SJCRH30 (cell line): ENCODE measurements at regions not wholly inside any gene's neighbourhood (a gene's known extent, or its start where the extent isn't known, plus 50 kb on each side); places are given as distances from the start of the nearest gene placed in this dataset.
A peak's percentile ranks its signal among the peaks of the same experiment; 100 is the strongest.
"Not testable (repeated sequence)": the region's sequence is repeated elsewhere in the genome, so short reads cannot be mapped to it uniquely, and the experiment has no call there.

Experiments
- DNase-seq, 2 experiments: peaks; one replicate each; pipeline ENCODE4 v3.0.0-alpha.2; 2015 to 2020
- H3K27ac ChIP-seq: fragments of 250-450 bp; sonication (Bioruptor Pico); 2 replicates; pipeline ENCODE4 v1.5.1; 2020; ENCODE audit warnings: mild to moderate bottlenecking, moderate library complexity
- H3K27me3 ChIP-seq: fragments of 250-450 bp; sonication (Bioruptor Pico); 2 replicates; pipeline ENCODE4 v1.5.1; 2020; ENCODE audit warnings: mild to moderate bottlenecking, moderate library complexity
- H3K36me3 ChIP-seq: fragments of 250-450 bp; sonication (Bioruptor Pico); 2 replicates; pipeline ENCODE4 v1.5.1; 2020; ENCODE audit warnings: mild to moderate bottlenecking, moderate library complexity
- H3K4me1 ChIP-seq: fragments of 250-450 bp; sonication (Bioruptor Pico); 2 replicates; pipeline ENCODE4 v1.5.1; 2020; ENCODE audit warnings: mild to moderate bottlenecking, moderate library complexity
- H3K4me3 ChIP-seq: fragments of 250-450 bp; sonication (Bioruptor Pico); 2 replicates; pipeline ENCODE4 v1.5.1; 2020; ENCODE audit warnings: mild to moderate bottlenecking, moderate library complexity
- H3K9me3 ChIP-seq: fragments of 250-450 bp; sonication (Bioruptor Pico); replicated peaks from 2 replicates; pipeline ENCODE4 v1.5.1; 2020; ENCODE audit warnings: mild to moderate bottlenecking, moderate library complexity

DNA sequence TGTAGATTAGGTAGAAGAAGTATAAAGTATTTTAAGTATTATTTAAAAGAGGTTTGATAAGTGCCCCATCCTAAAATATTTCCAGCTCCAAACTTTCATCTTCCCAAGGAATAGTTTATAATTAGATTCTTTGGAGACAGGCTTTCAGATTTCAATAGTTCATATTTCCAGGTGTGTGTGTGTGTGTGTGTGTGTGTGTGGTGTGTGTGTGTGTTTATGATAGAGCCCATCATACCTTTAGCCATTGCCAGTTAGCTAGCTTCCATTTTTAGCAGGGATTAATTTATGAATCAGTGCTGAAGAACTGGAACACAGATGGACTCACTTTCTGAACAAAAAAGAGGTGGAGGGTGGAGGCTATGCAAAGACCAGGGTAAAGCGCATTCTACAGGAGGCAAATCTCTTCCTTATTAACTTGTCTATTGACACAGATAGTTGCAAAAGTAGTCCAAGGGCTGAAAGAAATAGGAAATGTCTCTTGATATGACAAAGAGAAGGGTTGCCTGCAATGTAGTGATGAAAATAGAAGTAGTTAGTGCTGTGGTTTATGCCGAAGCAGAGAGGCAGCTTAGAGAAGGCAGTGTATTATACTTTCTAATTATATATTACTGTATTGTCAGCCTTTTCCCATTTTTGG, 301.1 kb downstream of the MAN2A1 start:
- H3K27me3 ChIP-seq: no peaks in the 10 kb centered on the region
- no peak for DNase-seq
- no peak overlapping the region for H3K27ac ChIP-seq
- no peaks in the 10 kb centered on the region; the same call in 1 of the 2 replicates for H3K36me3 ChIP-seq
- H3K4me1 ChIP-seq: no peaks in the 10 kb centered on the region
- H3K4me3 ChIP-seq: no peak overlapping the region
- no peaks in the 10 kb centered on the region for H3K9me3 ChIP-seq

GRCh38 chr5:109992264-109992915, 302.7 kb downstream of the MAN2A1 start:
- Histone ChIP-seq H3K4me1 (no peaks in the 10 kb centered on the region), H3K4me3 (no peak overlapping the region), H3K27ac (no peak overlapping the region), H3K9me3 (no peaks in the 10 kb centered on the region), H3K36me3 (no peaks in the 10 kb centered on the region; the same call in 1 of the 2 replicates), H3K27me3 (no peaks in the 10 kb centered on the region)
- no peak for DNase-seq

GRCh38 chr5:109994135-109994534, 304.4 kb downstream of the MAN2A1 start:
- no peak overlapping the region for H3K4me3 ChIP-seq
- H3K27me3 ChIP-seq: no peaks in the 10 kb centered on the region
- no peaks in the 10 kb centered on the region for H3K4me1 ChIP-seq
- no peaks in the 10 kb centered on the region for H3K9me3 ChIP-seq
- no peaks in the 10 kb centered on the region; the same call in 1 of the 2 replicates for H3K36me3 ChIP-seq
- DNase-seq: no peak
- no peak overlapping the region for H3K27ac ChIP-seq

DNA sequence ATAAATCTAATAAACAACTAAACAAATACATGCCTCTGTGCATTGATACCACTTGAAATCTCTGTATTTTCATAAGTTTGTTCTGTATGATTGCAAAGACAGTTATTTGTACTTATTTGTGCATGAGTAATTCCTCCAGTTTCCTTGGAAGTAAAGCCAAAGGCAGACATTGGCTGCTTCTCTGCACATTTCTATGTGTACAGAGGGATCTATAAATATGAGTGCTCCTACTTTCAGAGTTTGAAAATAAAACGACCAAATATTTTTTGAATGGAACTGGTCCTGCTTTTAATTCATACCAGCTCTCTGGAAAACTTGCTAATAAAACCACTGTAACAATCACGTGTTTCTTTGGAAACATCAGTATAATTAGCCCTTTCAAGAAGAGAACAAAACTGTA, 306.5 kb downstream of the MAN2A1 start:
- DNase-seq: no peak
- H3K4me3 ChIP-seq: no peak overlapping the region
- no peaks in the 10 kb centered on the region for H3K27me3 ChIP-seq
- no peaks in the 10 kb centered on the region; the same call in 1 of the 2 replicates for H3K36me3 ChIP-seq
- no peaks in the 10 kb centered on the region for H3K4me1 ChIP-seq
- no peaks in the 10 kb centered on the region for H3K9me3 ChIP-seq
- H3K27ac ChIP-seq: no peak overlapping the region

DNA sequence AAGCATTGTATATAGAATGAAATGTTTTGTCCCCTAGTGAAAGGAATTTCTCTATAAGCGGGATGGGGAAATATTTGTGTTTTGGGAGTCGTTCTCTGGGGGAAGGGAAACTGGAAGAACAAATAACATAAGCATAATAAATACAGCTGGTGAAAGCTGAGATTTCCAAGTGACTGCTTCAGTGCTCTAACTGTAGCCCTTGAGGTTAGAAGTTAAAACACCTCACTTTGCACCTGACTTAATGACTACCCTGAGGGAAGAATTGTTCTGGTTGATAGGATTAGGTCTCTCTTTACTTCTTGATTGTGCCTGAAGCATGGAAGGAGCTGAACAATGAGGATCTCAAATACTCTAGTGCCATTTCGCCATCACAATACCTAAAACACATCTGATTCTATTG, 307.4 kb downstream of the MAN2A1 start:
- no peaks in the 10 kb centered on the region for H3K9me3 ChIP-seq
- no peak overlapping the region for H3K27ac ChIP-seq
- H3K27me3 ChIP-seq: no peaks in the 10 kb centered on the region
- H3K4me3 ChIP-seq: no peak overlapping the region
- H3K36me3 ChIP-seq: no peaks in the 10 kb centered on the region; the same call in 1 of the 2 replicates
- no peak for DNase-seq
- H3K4me1 ChIP-seq: no peaks in the 10 kb centered on the region

DNA sequence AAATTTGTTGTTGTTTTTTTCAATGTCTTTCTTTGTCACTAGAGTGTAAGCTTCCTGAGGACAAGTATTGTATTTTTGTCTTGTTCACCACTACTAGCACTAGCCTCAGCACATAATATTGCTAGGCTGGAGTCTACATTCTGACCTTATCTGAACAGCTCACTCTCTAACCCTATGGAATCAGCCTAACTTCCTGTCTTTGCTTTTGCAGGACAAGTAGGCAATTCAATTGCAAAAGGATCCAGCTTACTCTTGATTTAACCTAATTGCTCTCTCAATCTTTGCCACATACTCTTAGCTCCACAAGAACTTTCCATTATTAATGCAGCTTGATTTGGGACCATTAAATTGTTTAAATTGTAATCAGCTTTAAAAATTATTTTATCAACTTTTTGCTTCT, 308.5 kb downstream of the MAN2A1 start:
- no peaks in the 10 kb centered on the region for H3K27me3 ChIP-seq
- no peaks in the 10 kb centered on the region for H3K9me3 ChIP-seq
- H3K4me1 ChIP-seq: no peaks in the 10 kb centered on the region
- H3K36me3 ChIP-seq: no peaks in the 10 kb centered on the region; the same call in 1 of the 2 replicates
- no peak for DNase-seq
- H3K27ac ChIP-seq: no peak overlapping the region
- H3K4me3 ChIP-seq: no peak overlapping the region

DNA sequence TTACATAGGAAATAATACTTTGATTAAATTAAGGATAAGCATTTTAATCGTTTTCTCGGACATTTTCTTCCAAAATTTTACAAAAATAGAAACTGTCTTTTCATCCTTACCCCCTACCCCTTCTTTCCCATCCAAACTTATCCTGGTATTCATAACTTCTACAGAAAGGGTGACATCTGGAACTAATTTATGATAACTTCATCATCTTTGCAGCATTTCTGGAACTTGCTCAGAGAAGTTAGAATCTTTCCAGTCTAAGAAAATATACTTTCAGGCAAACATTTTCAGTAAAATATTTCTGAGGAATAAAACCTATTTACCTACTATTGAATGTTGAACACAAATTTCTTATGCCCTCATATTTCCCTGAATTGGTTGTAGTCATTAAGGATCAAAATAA, 309.0 kb downstream of the MAN2A1 start:
- H3K9me3 ChIP-seq: no peaks in the 10 kb centered on the region
- no peak overlapping the region for H3K4me3 ChIP-seq
- H3K4me1 ChIP-seq: no peaks in the 10 kb centered on the region
- DNase-seq: no peak
- no peaks in the 10 kb centered on the region for H3K27me3 ChIP-seq
- no peak overlapping the region for H3K27ac ChIP-seq
- no peaks in the 10 kb centered on the region; the same call in 1 of the 2 replicates for H3K36me3 ChIP-seq

DNA sequence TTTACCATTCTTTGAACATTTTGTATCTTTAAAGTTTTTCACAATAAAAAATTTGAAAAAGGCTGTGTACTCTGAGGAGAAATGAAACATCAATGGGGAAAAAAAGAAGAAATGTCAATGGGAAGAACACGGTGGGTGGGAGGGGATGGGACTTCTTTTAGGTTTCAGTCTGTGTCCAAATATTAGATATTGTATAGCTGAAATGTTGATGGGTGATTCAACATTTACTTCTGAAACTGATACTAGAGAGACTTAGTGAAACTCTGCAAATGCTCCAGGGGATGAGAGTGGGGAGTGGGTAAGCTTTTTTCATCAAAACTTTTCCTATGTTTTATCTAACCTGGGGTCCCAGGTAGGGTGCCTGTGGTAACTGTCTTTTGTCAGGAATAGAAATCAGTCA, 311.9 kb downstream of the MAN2A1 start:
- H3K27me3 ChIP-seq: no peaks in the 10 kb centered on the region
- no peak for DNase-seq
- no peaks in the 10 kb centered on the region for H3K36me3 ChIP-seq
- no peaks in the 10 kb centered on the region for H3K4me1 ChIP-seq
- H3K27ac ChIP-seq: no peak overlapping the region
- no peak overlapping the region for H3K4me3 ChIP-seq
- H3K9me3 ChIP-seq: no peaks in the 10 kb centered on the region

- no peak for DNase-seq
- no peak overlapping the region for H3K27ac ChIP-seq
- H3K27me3 ChIP-seq: no peaks in the 10 kb centered on the region
- no peaks in the 10 kb centered on the region; the same call in 1 of the 2 replicates for H3K9me3 ChIP-seq
- H3K4me1 ChIP-seq: no peaks in the 10 kb centered on the region
- H3K4me3 ChIP-seq: no peak overlapping the region
- H3K36me3 ChIP-seq: no peaks in the 10 kb centered on the region
These were observed 312.9 kb downstream of the MAN2A1 start for GRCh38 chr5:110002652-110003051.

DNA sequence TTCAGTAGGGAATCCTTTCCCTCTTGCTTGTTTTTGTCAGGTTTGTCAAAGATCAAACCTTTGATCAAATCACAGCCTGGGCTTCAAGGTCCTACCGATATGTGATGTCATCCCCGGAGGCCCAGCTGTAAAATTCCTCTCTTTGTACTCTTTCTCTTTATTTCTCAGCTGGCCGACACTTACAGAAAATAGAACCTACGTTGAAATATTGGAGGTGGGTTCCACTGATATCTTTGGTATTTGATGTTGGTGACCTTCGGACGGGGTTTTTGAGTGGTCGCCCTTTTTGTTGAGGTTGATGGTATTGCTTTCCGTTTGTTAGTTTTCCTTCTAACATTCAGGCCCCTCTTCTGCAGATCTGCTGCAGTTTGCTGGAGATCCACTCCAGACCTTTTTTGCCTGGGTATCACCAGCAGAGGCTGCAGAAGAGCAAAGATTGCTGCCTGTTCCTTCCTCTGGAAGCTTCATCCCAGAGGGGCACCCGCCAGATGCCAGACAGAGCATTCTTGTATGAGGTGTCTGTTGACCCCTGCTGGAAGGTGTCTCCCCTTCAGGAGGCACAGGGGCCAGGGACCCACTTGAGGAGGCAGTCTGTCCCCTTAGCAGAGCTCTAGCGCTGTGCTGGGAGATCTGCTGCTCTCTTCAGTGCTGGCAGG, 316.3 kb downstream of the MAN2A1 start:
- not testable (repeated sequence) for H3K36me3 ChIP-seq, H3K4me1 ChIP-seq, H3K27me3 ChIP-seq, H3K27ac ChIP-seq, H3K4me3 ChIP-seq, H3K9me3 ChIP-seq
- peak in 1 of 2 experiments; percentile 8 for DNase-seq

DNA sequence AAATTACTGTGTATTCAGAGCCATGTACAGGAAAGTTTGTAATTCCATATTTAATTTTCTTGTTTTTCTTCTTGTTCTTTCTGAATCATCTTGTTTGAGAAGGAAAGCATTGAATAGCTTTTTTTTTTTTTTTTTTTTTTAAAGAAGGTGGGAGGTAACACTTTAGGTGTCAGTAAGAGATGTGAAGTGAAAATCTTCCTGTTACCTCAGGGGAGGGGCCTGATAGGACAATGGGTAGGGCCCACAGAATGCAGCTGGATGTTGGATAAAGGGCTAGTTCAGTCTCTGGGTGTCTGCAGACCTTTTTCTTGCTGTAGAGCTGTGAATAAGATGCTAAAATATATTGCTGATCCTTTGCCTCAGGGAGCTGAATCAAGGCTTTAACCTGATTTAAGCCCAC, 317.4 kb downstream of the MAN2A1 start:
- H3K9me3 ChIP-seq: no peaks in the 10 kb centered on the region; the same call in 1 of the 2 replicates
- H3K4me1 ChIP-seq: no peaks in the 10 kb centered on the region
- no peak overlapping the region for H3K4me3 ChIP-seq
- H3K27ac ChIP-seq: no peak overlapping the region
- no peaks in the 10 kb centered on the region; the same call in 1 of the 2 replicates for H3K27me3 ChIP-seq
- DNase-seq: no peak
- no peaks in the 10 kb centered on the region for H3K36me3 ChIP-seq

GRCh38 chr5:110008131-110008530, 318.4 kb downstream of the MAN2A1 start:
- no peak for DNase-seq
- H3K36me3 ChIP-seq: no peaks in the 10 kb centered on the region
- no peak overlapping the region for H3K4me3 ChIP-seq
- H3K27me3 ChIP-seq: no peaks in the 10 kb centered on the region; the same call in 1 of the 2 replicates
- H3K27ac ChIP-seq: no peak overlapping the region
- H3K9me3 ChIP-seq: no peaks in the 10 kb centered on the region; the same call in 1 of the 2 replicates
- no peaks in the 10 kb centered on the region for H3K4me1 ChIP-seq

GRCh38 chr5:110012145-110012544, 322.4 kb downstream of the MAN2A1 start:
- DNase-seq: no peak
- no peaks in the 10 kb centered on the region; the same call in 1 of the 2 replicates for H3K27me3 ChIP-seq
- peaks cover 7% of the 10 kb centered on the region for H3K9me3 ChIP-seq
- H3K27ac ChIP-seq: no peak overlapping the region
- no peaks in the 10 kb centered on the region for H3K4me1 ChIP-seq
- H3K4me3 ChIP-seq: no peak overlapping the region
- H3K36me3 ChIP-seq: no peaks in the 10 kb centered on the region

DNA sequence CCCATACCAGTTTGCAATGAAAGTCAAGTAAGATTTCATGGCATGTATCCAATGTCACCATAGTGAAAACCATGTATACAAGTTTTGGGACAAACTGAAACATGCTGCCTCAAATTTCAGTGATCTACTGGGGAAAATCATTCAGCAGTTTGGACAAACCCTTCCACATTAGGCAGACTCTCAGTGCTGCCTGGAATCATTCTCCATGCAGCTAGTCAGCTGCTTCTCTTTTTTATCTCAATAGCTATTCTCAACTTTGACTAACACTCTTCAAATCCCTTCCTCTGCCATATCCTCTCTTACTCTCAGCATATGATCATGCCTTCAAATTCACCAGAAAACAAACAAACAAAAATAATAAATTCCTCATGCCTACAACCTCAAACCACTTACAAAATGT, 323.3 kb downstream of the MAN2A1 start:
- H3K27ac ChIP-seq: no peak overlapping the region

GRCh38 chr5:110017854-110018253, 328.1 kb downstream of the MAN2A1 start:
- DNase-seq: no peak
- Histone ChIP-seq H3K27me3 (no peaks in the 10 kb centered on the region), H3K4me1 (no peaks in the 10 kb centered on the region), H3K9me3 (peaks cover 9% of the 10 kb centered on the region; the same call in 1 of the 2 replicates), H3K27ac (no peak overlapping the region), H3K36me3 (no peaks in the 10 kb centered on the region), H3K4me3 (no peak overlapping the region)

More for the DNA sequence above, 323.3 kb downstream of the MAN2A1 start:
- no peaks in the 10 kb centered on the region for H3K36me3 ChIP-seq
- H3K4me3 ChIP-seq: no peak overlapping the region
- no peaks in the 10 kb centered on the region; the same call in 1 of the 2 replicates for H3K27me3 ChIP-seq
- DNase-seq: no peak
- H3K9me3 ChIP-seq: peaks cover 7% of the 10 kb centered on the region
- no peaks in the 10 kb centered on the region for H3K4me1 ChIP-seq
